ENCODE measurements at regions not wholly inside any gene's neighbourhood (a gene's known extent, or its start where the extent isn't known, plus 50 kb on each side); places are given as distances from the start of the nearest gene placed in this dataset.

- no peak for DNase-seq (ENCODE audit: low read depth)
- TF ChIP-seq, protein P1, sequence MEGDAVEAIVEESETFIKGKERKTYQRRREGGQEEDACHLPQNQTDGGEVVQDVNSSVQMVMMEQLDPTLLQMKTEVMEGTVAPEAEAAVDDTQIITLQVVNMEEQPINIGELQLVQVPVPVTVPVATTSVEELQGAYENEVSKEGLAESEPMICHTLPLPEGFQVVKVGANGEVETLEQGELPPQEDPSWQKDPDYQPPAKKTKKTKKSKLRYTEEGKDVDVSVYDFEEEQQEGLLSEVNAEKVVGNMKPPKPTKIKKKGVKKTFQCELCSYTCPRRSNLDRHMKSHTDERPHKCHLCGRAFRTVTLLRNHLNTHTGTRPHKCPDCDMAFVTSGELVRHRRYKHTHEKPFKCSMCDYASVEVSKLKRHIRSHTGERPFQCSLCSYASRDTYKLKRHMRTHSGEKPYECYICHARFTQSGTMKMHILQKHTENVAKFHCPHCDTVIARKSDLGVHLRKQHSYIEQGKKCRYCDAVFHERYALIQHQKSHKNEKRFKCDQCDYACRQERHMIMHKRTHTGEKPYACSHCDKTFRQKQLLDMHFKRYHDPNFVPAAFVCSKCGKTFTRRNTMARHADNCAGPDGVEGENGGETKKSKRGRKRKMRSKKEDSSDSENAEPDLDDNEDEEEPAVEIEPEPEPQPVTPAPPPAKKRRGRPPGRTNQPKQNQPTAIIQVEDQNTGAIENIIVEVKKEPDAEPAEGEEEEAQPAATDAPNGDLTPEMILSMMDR (conservative IDR thresholded peaks at IDR 0.05; ENCODE audit: low read depth, low read length): no peak
- H3K4me3 ChIP-seq (ENCODE audit: low read length): no peak overlapping the region
Measured at GRCh38 chr13:22195726-22196125, 524.9 kb downstream of the FGF9 start.

DNA sequence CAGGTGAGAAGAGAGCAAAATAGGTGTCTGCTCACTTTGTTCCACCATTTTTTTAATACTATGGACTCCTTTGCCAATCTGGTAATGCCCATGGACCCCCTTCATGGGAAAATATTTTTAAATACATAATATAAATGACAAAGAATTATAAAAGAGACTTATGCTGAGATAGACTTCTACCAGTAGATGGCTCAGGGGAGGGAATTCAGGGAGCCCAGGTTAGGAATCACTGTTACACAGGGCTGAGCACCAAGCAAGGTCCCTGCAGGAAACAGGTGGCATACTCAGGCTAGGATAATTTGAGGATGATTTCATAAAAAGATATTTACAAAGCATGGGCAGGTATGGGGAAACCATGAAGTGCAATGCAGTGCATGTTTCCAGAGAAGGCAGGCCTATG is 525.9 kb downstream of the FGF9 start:
- no peak for DNase-seq (ENCODE audit: low read depth)
- H3K4me3 ChIP-seq (ENCODE audit: low read length): no peak overlapping the region
- TF ChIP-seq, protein P1 (conservative IDR thresholded peaks at IDR 0.05; ENCODE audit: low read depth, low read length): no peak

DNA sequence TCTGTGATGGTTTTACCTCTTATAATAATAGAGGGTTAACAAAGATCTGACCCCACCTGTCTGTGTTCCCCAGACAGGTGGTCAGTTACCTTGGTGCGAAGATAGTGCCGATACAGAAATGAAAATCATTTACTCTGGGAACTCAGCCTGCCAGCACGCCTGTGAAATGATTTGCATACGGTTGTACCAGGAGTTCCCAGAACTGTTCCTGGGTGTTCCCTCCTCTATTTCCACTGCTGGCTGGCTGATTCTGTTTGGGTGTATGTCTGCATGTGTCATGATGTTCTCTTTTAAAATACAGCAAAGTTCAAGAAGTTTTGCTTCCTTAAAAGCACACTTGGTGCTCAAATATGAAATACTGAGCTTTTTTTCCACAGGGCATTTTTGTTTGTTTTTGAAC is 527.1 kb downstream of the FGF9 start:
- TF ChIP-seq, protein P1 (conservative IDR thresholded peaks at IDR 0.05; ENCODE audit: low read depth, low read length): no peak
- DNase-seq (ENCODE audit: low read depth): no peak
- H3K4me3 ChIP-seq (ENCODE audit: low read length): no peak overlapping the region

DNA sequence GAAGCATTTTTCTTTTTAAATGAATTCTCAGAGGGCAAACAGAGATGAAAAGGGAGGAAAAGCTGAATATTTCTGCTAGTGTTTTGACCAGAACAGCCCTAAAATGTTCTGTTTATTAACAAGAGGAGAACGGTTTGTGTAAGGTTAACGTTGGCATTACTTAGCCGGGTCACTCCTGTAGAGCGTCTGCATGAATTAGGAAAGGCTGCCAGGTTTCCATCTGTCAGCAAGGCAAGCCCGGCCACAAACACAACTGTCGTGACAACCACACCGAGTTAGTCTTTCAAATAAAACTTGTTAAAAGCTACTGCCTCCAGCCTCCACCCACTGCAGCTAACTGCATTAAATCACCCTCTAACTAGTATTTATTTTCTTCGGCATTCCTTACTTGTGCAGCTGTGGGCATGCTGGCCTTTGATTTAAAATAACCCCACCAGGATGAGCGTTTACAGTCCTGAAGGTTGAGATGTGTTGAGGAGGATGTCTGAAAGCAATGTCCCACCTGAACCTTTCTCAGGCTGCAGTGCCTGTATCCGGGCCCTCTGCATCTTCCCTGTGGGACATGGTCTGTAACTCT is 527.9 kb downstream of the FGF9 start:
- no peak for DNase-seq (ENCODE audit: low read depth)
- TF ChIP-seq, protein P1 (conservative IDR thresholded peaks at IDR 0.05; ENCODE audit: low read depth, low read length): no peak
- H3K4me3 ChIP-seq (ENCODE audit: low read length): no peak overlapping the region

DNA sequence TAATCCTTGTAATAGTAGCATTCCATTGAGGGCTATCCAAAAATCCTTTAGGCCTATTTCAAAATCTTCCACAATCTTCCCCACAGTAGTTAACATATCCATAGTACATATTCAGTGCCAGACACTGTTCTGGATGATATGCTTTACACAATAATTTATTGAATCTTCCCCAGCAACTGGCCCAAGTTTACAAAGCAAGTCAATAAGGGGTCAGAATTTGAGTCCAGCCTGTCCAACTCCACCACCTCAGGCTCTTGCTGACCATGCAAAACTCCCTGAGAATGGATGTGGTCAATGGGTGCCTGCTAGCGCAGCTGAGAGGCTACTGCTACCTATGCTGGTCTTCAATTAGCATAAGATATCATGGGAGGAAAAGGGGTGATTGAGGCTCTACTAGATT is 529.6 kb downstream of the FGF9 start:
- TF ChIP-seq, protein P1 (conservative IDR thresholded peaks at IDR 0.05; ENCODE audit: low read depth, low read length): no peak
- DNase-seq (ENCODE audit: low read depth): no peak
- no peak overlapping the region for H3K4me3 ChIP-seq (ENCODE audit: low read length)

DNA sequence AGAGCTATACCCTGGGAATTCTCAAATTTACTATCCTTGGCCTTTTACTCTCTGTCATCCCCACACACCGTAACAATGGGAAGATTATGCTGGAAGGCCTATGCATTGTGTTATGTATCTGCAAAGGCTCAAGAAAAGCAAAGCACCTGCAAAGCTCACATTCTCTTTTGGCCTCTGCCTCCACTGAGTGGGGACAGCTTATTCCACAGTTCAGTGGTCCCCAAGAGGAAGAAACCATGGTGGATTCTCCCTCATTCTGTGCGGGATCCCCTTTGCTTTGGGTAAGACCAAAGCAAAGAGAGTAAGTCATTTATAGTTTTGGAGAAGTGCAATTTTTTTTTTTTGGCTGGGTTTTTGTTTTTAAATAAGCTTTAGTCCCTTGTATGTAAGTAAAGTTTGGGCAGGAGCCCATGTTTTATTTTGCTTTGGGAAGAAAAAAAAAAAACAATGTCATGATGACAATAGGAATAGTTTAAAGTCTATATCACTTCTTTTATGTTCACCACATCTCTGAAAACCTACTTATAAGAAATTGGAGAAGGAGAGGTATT is 530.6 kb downstream of the FGF9 start:
- no peak for DNase-seq (ENCODE audit: low read depth)
- no peak overlapping the region for H3K4me3 ChIP-seq (ENCODE audit: low read length)
- TF ChIP-seq, protein P1 (conservative IDR thresholded peaks at IDR 0.05; ENCODE audit: low read depth, low read length): no peak

Measured in retinal pigment epithelial cell (primary cell).